ENCODE measurements at regions not wholly inside any gene's neighbourhood (a gene's known extent, or its start where the extent isn't known, plus 50 kb on each side); places are given as distances from the start of the nearest gene placed in this dataset.

DNA sequence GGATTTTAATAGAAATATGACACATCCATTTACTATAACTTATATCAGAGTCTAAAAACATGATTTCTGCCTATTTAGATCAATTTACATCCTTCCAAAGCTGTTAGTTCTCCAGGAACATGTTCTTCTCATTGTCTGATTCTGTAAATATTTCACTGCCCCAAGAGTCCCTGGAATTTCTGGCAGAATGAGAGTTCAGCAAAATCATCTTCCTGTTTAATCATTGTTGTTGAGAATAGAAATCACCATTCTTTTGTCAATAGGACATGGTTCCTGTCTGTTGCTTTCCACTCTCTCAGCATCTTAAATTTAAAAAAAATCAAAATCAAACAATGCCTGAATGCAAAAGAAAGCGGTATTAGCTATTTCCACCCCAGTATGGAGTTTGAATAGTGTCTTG is 172.8 kb upstream of the FRMPD4 start:
- peak overlapping the region; percentile 3 for H3K9ac ChIP-seq (replicated peaks; ENCODE audit: extremely low read depth, insufficient read depth, low read length)
- dilution Hi-C loops (cut with MboI; ENCODE audit: extremely low pct_ligation_motif_present, low sequenced_read_pairs) (no loop called here), intact Hi-C loops (cut with micrococcal nuclease) (loop anchor here (5.0 kb wide), 2 partner anchors 47 to 62 kb away; no protein-coding TSS in a partner anchor)
- no TSS peak for BruUV-seq (replicated peaks)
- H3K4me2 ChIP-seq (ENCODE audit: insufficient read depth, low read length) = peak overlapping the region; percentile 62
- CTCF ChIA-PET = interaction anchor here (1.2 kb wide), 1 partner anchor 21 kb away, joined by 4 read pairs; no protein-coding TSS in a partner anchor
- H3K9me1 ChIP-seq (replicated peaks; ENCODE audit: control insufficient read depth, extremely low read depth, insufficient read depth, low read length) = no peaks in the 10 kb centered on the region
- POLR2A ChIA-PET = no interaction called here
- no peaks in the 10 kb centered on the region for H3K9me3 ChIP-seq (replicated peaks; ENCODE audit: control insufficient read depth, insufficient read depth, low read length)
- DNase-seq (ENCODE audit: low read depth, low spot score) (peak; percentile 1), FAIRE-seq (peak; percentile 64)
- no peaks in the 10 kb centered on the region for H4K20me1 ChIP-seq (replicated peaks; ENCODE audit: control insufficient read depth, extremely low read depth, insufficient read depth, low read length)
- peak overlapping the region; percentile 57 for H3K27ac ChIP-seq (ENCODE audit: insufficient read depth, low read depth, low read length)
- no peaks in the 10 kb centered on the region for H3K79me2 ChIP-seq (ENCODE audit: control insufficient read depth, insufficient read depth, low read length)
- H2AFZ ChIP-seq (ENCODE audit: low read depth, low read length) = peak overlapping the region; percentile 18
- peaks cover 33% of the 10 kb centered on the region for H3K4me1 ChIP-seq (ENCODE audit: control insufficient read depth, extremely low read depth, insufficient read depth, low read length)
- H3K36me3 ChIP-seq (ENCODE audit: control insufficient read depth in 2 of 2, extremely low read depth in 1 of 2, insufficient read depth in 2 of 2, low read length in 2 of 2) = no peaks in the 10 kb centered on the region
- no peak for TF ChIP-seq MYC (IDR thresholded peaks at IDR 0.05; ENCODE audit: low read depth, low read length)
- TF ChIP-seq, protein P1, sequence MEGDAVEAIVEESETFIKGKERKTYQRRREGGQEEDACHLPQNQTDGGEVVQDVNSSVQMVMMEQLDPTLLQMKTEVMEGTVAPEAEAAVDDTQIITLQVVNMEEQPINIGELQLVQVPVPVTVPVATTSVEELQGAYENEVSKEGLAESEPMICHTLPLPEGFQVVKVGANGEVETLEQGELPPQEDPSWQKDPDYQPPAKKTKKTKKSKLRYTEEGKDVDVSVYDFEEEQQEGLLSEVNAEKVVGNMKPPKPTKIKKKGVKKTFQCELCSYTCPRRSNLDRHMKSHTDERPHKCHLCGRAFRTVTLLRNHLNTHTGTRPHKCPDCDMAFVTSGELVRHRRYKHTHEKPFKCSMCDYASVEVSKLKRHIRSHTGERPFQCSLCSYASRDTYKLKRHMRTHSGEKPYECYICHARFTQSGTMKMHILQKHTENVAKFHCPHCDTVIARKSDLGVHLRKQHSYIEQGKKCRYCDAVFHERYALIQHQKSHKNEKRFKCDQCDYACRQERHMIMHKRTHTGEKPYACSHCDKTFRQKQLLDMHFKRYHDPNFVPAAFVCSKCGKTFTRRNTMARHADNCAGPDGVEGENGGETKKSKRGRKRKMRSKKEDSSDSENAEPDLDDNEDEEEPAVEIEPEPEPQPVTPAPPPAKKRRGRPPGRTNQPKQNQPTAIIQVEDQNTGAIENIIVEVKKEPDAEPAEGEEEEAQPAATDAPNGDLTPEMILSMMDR (IDR thresholded peaks at IDR 0.05; ENCODE audit: extremely low read depth in 1 of 2, insufficient read depth in 1 of 2, low read depth in 1 of 2, low read length in 2 of 2) = no peak
- TF ChIP-seq, protein P2, sequence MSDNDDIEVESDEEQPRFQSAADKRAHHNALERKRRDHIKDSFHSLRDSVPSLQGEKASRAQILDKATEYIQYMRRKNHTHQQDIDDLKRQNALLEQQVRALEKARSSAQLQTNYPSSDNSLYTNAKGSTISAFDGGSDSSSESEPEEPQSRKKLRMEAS (IDR thresholded peaks at IDR 0.05; ENCODE audit: insufficient read depth, insufficient read length) = no peak
- no peak for TF ChIP-seq FOS (IDR thresholded peaks at IDR 0.05; ENCODE audit: borderline replicate concordance, insufficient read depth, low read length)
- TF ChIP-seq GATA2 (IDR thresholded peaks at IDR 0.05; ENCODE audit: insufficient read depth, insufficient read length, low read depth, low read length) = no peak
- no peak for TF ChIP-seq POLR2A (IDR thresholded peaks at IDR 0.05; ENCODE audit: low read depth, low read length)
- TF ChIP-seq EZH2 (IDR thresholded peaks at IDR 0.05; ENCODE audit: borderline replicate concordance, low read depth, low read length, severe bottlenecking) = no peak
- no peak for TF ChIP-seq JUN (IDR thresholded peaks at IDR 0.05; ENCODE audit: borderline replicate concordance, insufficient read depth, insufficient read length, low read depth)
- no peak for TF ChIP-seq POLR2AphosphoS5 (IDR thresholded peaks at IDR 0.05; ENCODE audit: insufficient read depth, low read depth, low read length)
- H3K27me3 ChIP-seq (ENCODE audit: control insufficient read depth in 2 of 2, insufficient read depth in 2 of 2, low read length in 2 of 2) = no peaks in the 10 kb centered on the region
- H3K4me3 ChIP-seq (replicated peaks in 1 of 3; ENCODE audit: insufficient read depth in 1 of 3, low read depth in 1 of 3, low read length in 3 of 3) = no peak overlapping the region
